A549 (cell line): ENCODE measurements at regions not wholly inside any gene's neighbourhood (a gene's known extent, or its start where the extent isn't known, plus 50 kb on each side); places are given as distances from the start of the nearest gene placed in this dataset.

Experiments
- BHLHE40 ChIP-seq: IDR thresholded peaks from 2 replicates; pipeline ENCODE4 v1.6.1; 2012; ENCODE audit warnings: low read depth, low read length, inconsistent platforms
- CHD2 ChIP-seq: fragments of 150-350 bp; IDR thresholded peaks from 2 replicates; pipeline ENCODE4 v1.6.1; 2014; ENCODE audit warnings: low read length; ENCODE audit not compliant: partially characterized antibody
- CHD4 ChIP-seq: fragments of 200-600 bp; sonication (generic); IDR thresholded peaks from 2 replicates; pipeline ENCODE4 v1.6.1; 2016; ENCODE audit warnings: antibody characterized with exemption, mild to moderate bottlenecking, borderline replicate concordance
- ESRRA ChIP-seq: fragments of 150-350 bp; IDR thresholded peaks from 2 replicates; pipeline ENCODE4 v1.6.1; 2014; ENCODE audit warnings: mild to moderate bottlenecking, low read length, borderline replicate concordance
- JUN ChIP-seq, 2 experiments: fragments of >200 bp; sonication (Bioruptor Twin); formaldehyde crosslinking; IDR thresholded peaks; 2 replicates in 1 of 2; 3 replicates in 1 of 2; pipeline ENCODE4 v1.6.1; 2016 to 2017
- MYC ChIP-seq: IDR thresholded peaks from 2 replicates; pipeline ENCODE4 v1.6.1; 2012; ENCODE audit warnings: mild to moderate bottlenecking, inconsistent platforms, low read length, improper control_type of control experiment, borderline replicate concordance
- POLR2A ChIP-seq: IDR thresholded peaks from 2 replicates; pipeline ENCODE4 v1.6.1; 2012; ENCODE audit warnings: mild to moderate bottlenecking, low read length
- RNF2 ChIP-seq: fragments of 200-600 bp; sonication (generic); IDR thresholded peaks from 2 replicates; pipeline ENCODE4 v1.6.1; 2016; ENCODE audit warnings: low read depth, mild to moderate bottlenecking, antibody characterized with exemption, moderate library complexity, borderline replicate concordance
- SMC3 ChIP-seq: fragments of >200 bp; sonication (Bioruptor Twin); formaldehyde crosslinking; IDR thresholded peaks from 3 replicates; pipeline ENCODE4 v1.6.1; 2018; ENCODE audit warnings: inconsistent platforms
- TF ChIP-seq, protein P1 (sequence below): IDR thresholded peaks from 2 replicates; pipeline ENCODE4 v1.6.1; 2012
- TF ChIP-seq, protein P2 (sequence below): IDR thresholded peaks from 2 replicates; pipeline ENCODE4 v1.6.1; 2012
- TF ChIP-seq, protein P3 (sequence below): fragments of >200 bp; sonication (Bioruptor Twin); formaldehyde crosslinking; IDR thresholded peaks from 3 replicates; pipeline ENCODE4 v1.5.1; 2016
- TF ChIP-seq, protein P4 (sequence below): fragments of >200 bp; sonication (Bioruptor Twin); formaldehyde crosslinking; IDR thresholded peaks from 3 replicates; pipeline ENCODE4 v1.6.1; 2016

DNA sequence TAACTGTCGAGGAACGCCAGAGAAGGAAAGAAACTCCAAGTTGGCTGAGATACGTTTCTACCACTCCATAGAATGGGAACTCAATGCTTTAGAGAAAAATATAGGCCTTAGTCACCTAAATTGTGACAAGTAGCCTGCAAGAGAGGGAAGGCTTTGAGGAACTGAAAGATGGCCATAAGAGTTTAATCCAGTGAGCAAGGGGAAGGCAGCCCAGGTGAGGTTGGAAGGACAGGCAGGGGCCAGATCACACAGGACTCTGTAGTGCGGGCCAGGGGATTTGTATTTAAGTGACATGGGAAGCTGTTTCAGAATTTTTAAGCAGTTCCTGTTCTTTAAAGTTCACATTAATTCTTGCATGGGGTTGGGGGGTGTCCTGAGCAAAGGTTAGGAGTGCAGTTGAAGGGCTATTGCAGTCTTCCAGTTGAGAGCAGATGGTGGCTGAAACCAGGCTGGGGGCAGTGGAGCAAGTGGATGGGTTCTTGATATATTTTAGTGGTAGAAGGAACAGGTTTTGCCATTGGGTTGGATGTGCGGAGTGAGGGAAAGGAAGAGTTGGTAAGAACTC lies 138.9 kb upstream of the PELI1 start:
- TF ChIP-seq, protein P1, sequence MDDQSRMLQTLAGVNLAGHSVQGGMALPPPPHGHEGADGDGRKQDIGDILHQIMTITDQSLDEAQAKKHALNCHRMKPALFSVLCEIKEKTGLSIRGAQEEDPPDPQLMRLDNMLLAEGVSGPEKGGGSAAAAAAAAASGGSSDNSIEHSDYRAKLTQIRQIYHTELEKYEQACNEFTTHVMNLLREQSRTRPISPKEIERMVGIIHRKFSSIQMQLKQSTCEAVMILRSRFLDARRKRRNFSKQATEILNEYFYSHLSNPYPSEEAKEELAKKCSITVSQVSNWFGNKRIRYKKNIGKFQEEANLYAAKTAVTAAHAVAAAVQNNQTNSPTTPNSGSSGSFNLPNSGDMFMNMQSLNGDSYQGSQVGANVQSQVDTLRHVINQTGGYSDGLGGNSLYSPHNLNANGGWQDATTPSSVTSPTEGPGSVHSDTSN: no peak
- TF ChIP-seq, protein P2, sequence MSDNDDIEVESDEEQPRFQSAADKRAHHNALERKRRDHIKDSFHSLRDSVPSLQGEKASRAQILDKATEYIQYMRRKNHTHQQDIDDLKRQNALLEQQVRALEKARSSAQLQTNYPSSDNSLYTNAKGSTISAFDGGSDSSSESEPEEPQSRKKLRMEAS: no peak
- TF ChIP-seq, protein P3, sequence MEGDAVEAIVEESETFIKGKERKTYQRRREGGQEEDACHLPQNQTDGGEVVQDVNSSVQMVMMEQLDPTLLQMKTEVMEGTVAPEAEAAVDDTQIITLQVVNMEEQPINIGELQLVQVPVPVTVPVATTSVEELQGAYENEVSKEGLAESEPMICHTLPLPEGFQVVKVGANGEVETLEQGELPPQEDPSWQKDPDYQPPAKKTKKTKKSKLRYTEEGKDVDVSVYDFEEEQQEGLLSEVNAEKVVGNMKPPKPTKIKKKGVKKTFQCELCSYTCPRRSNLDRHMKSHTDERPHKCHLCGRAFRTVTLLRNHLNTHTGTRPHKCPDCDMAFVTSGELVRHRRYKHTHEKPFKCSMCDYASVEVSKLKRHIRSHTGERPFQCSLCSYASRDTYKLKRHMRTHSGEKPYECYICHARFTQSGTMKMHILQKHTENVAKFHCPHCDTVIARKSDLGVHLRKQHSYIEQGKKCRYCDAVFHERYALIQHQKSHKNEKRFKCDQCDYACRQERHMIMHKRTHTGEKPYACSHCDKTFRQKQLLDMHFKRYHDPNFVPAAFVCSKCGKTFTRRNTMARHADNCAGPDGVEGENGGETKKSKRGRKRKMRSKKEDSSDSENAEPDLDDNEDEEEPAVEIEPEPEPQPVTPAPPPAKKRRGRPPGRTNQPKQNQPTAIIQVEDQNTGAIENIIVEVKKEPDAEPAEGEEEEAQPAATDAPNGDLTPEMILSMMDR: no peak
- TF ChIP-seq, protein P4, sequence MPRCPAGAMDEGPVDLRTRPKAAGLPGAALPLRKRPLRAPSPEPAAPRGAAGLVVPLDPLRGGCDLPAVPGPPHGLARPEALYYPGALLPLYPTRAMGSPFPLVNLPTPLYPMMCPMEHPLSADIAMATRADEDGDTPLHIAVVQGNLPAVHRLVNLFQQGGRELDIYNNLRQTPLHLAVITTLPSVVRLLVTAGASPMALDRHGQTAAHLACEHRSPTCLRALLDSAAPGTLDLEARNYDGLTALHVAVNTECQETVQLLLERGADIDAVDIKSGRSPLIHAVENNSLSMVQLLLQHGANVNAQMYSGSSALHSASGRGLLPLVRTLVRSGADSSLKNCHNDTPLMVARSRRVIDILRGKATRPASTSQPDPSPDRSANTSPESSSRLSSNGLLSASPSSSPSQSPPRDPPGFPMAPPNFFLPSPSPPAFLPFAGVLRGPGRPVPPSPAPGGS: no peak
- TF ChIP-seq CHD2 (no peak), CHD4 (no peak), ESRRA (no peak), MYC (no peak), RNF2 (no peak), BHLHE40 (no peak), JUN (IDR thresholded peaks at IDR 0.05) (no peak), SMC3 (no peak), POLR2A (no peak)
